ENCODE measurements at regions not wholly inside any gene's neighbourhood (a gene's known extent, or its start where the extent isn't known, plus 50 kb on each side); places are given as distances from the start of the nearest gene placed in this dataset.

DNA sequence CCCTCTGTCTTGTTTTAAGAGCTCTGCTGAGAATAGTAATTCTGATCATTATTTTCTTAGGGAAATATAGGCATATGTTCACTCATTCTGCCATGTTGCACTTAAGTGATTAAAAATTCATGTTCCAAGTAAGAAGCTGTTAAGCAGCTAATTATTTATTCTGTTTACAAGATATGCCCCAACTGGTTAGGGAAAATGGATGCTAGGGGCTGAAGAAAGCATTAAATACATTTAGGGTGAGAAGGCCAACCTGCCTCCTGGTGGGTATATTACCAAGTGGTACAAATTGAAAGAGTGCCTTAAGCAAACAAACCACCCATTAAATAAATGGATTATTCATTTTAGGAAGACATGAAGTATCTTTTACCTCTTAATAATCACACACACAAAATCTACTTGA, 392.6 kb upstream of the EPHA5 start:
- Mint-ChIP-seq H3K4me1 (no peaks in the 10 kb centered on the region), H3K27ac (no peak overlapping the region), H3K27me3 (no peaks in the 10 kb centered on the region), H3K9me3 (no peaks in the 10 kb centered on the region), H3K36me3 (ENCODE audit: low read depth) (no peaks in the 10 kb centered on the region), H3K4me3 (no peak overlapping the region)
- CTCF ChIA-PET: no interaction called here
- no peak for DNase-seq
- POLR2A ChIA-PET: no interaction called here

DNA sequence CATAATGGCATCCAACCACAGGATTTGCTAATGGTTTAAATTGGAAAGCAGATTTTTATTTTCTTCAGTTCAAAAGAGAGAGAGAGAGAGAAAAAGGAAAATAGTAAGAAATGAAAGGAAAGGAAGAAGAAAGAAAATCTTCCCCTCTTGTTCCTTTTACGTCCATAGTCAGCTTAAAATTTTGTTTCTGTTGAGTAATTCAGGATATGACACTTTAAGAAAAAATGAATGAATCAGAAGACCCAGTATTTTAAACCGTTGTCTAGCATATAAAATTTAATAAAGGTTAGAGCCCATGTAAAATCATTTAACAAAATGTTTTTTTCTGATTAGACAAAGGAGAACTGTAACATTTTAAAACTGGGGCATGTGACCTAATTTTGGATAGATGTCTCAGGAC, 391.8 kb upstream of the EPHA5 start:
- CTCF ChIA-PET: no interaction called here
- POLR2A ChIA-PET: no interaction called here
- Mint-ChIP-seq H3K27ac (no peak overlapping the region), H3K9me3 (no peaks in the 10 kb centered on the region), H3K4me3 (no peak overlapping the region), H3K27me3 (no peaks in the 10 kb centered on the region), H3K36me3 (ENCODE audit: low read depth) (no peaks in the 10 kb centered on the region), H3K4me1 (no peaks in the 10 kb centered on the region)
- no peak for DNase-seq

DNA sequence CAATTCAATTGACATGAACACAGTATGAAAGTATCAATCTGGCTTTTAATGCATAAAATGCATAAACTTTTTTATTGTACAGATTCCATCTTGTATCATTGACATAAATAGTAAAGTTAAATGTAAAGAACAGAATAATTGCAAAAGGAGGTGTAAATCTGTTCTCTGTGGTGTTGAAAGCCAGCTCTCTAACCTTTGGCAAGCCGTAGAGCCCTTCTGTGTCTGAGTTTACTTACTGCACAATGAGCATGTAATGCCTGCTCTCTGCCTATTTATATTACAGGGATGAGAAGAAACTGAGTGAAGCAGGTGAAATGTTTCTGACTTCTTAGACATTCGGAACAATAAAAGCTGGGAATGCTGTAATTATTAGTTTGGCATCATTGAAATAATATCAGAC, 389.3 kb upstream of the EPHA5 start:
- no peaks in the 10 kb centered on the region for H3K27me3 Mint-ChIP-seq
- no peak overlapping the region for H3K4me3 Mint-ChIP-seq
- no peaks in the 10 kb centered on the region for H3K36me3 Mint-ChIP-seq (ENCODE audit: low read depth)
- H3K4me1 Mint-ChIP-seq: no peaks in the 10 kb centered on the region
- peaks cover 4% of the 10 kb centered on the region for H3K9me3 Mint-ChIP-seq
- no peak overlapping the region for H3K27ac Mint-ChIP-seq
- POLR2A ChIA-PET: no interaction called here
- CTCF ChIA-PET: no interaction called here
- DNase-seq: no peak

DNA sequence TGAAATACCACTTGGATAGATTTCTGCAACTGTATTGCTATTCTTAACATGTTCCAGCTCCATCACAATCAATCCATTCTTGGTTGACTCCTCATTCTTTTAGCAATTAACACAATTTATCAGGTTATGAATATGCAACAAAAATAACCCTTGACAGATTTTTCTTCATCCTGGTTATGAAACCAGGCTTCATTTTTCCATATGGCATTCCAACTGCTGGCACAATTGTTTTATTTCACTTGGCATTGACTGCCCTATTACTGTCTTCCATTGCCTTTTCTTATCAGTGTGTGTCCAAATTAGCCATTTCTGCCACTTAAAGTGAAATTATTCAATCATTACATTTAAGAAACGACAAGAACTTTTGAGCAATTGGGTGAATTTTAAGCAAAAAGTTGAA, 388.8 kb upstream of the EPHA5 start:
- POLR2A ChIA-PET: no interaction called here
- H3K4me3 Mint-ChIP-seq: no peak overlapping the region
- H3K27me3 Mint-ChIP-seq: no peaks in the 10 kb centered on the region
- H3K27ac Mint-ChIP-seq: no peak overlapping the region
- CTCF ChIA-PET: no interaction called here
- H3K4me1 Mint-ChIP-seq: no peaks in the 10 kb centered on the region
- no peaks in the 10 kb centered on the region for H3K36me3 Mint-ChIP-seq (ENCODE audit: low read depth)
- no peak for DNase-seq
- H3K9me3 Mint-ChIP-seq: peaks cover 4% of the 10 kb centered on the region

DNA sequence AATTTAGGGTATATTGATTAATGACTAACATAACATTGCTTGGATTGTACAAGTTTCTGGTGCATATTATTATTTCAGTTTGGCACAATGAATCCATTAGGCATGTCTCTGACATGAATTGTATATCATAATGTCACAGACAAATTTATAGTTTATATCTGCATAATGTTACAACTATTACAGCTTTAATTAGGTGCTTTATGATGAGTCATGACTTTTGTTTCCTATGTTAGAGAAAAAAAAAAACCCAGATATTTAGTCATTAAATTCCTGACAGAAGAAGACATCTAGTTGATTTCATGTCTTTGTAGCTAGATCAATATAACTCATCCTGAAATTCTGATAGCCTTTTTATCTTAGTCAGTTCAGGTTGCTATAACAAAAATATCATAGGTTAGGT, 385.7 kb upstream of the EPHA5 start:
- DNase-seq: no peak
- no peaks in the 10 kb centered on the region for H3K4me1 Mint-ChIP-seq
- H3K27me3 Mint-ChIP-seq: no peaks in the 10 kb centered on the region
- no peaks in the 10 kb centered on the region for H3K36me3 Mint-ChIP-seq (ENCODE audit: low read depth)
- peaks cover 4% of the 10 kb centered on the region for H3K9me3 Mint-ChIP-seq
- H3K27ac Mint-ChIP-seq: no peak overlapping the region
- H3K4me3 Mint-ChIP-seq: no peak overlapping the region
- POLR2A ChIA-PET: no interaction called here
- CTCF ChIA-PET: no interaction called here

DNA sequence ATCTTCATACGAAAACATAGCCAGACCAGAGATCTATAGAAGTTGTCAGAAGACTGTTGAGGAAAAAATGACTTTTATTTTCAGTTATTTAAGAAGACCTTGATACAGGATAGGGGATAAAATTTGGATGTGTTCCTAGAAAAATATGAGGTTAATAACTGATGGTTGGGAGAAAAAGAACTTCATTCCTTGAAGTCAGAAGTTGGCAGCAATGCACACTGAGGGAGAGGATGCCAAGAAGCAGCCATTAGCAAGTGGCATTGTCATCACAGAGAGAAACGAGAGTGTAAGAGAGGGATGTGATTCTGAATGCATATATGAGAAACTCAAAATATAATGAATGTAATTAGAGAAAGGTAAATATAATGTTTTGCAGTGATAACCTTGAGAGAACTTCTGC, 382.1 kb upstream of the EPHA5 start:
- Mint-ChIP-seq H3K36me3 (ENCODE audit: low read depth) (no peaks in the 10 kb centered on the region), H3K4me3 (no peak overlapping the region), H3K9me3 (peaks cover 4% of the 10 kb centered on the region), H3K4me1 (no peaks in the 10 kb centered on the region), H3K27ac (no peak overlapping the region), H3K27me3 (no peaks in the 10 kb centered on the region)
- CTCF ChIA-PET: no interaction called here
- DNase-seq: no peak
- POLR2A ChIA-PET: no interaction called here

DNA sequence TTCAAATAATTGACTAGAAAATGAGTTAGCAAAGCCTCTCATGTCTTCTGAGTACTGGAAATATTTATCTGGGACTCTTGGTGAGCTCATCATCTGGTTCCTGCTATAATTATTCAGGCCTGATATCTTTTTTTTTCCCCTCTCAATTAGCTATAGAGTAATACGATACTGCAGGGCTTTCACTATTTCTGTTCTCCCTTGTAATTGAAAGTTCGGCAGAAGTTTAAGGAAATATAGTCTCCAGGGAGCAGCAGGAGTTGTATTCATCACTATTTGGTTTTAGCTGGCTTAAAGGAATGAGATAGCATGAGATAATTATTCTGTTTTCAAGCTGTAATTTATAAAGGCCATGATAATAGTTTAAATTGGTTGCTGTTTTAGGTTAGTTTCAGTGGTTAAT, 378.6 kb upstream of the EPHA5 start:
- H3K27ac Mint-ChIP-seq: no peak overlapping the region
- CTCF ChIA-PET: no interaction called here
- POLR2A ChIA-PET: no interaction called here
- H3K36me3 Mint-ChIP-seq (ENCODE audit: low read depth): no peaks in the 10 kb centered on the region
- no peaks in the 10 kb centered on the region for H3K4me1 Mint-ChIP-seq
- no peak for DNase-seq
- H3K27me3 Mint-ChIP-seq: no peaks in the 10 kb centered on the region
- no peak overlapping the region for H3K4me3 Mint-ChIP-seq
- no peaks in the 10 kb centered on the region for H3K9me3 Mint-ChIP-seq

DNA sequence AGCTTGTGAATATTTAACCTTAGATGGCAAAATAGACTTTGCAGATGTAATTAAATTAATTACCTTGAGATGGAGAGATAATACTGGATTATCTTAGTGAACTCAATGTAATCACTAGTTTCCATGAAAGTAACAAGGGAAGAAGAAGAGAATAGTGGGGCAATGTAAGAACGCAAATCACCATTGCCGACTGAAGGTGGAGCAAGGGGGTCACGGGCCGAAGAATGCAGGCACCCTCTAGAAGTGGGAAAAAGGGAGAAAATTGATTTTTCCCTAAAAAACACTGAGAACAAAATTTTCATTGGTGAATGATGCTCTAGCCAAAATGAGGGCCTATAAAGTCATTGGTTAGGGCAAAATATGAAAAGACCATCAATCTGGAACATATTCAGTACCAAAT, 375.6 kb upstream of the EPHA5 start:
- no peak for DNase-seq
- H3K4me3 Mint-ChIP-seq: no peak overlapping the region
- no peaks in the 10 kb centered on the region for H3K4me1 Mint-ChIP-seq
- no peaks in the 10 kb centered on the region for H3K9me3 Mint-ChIP-seq
- ChIA-PET POLR2A (no interaction called here), CTCF (no interaction called here)
- no peak overlapping the region for H3K27ac Mint-ChIP-seq
- no peaks in the 10 kb centered on the region for H3K27me3 Mint-ChIP-seq
- no peaks in the 10 kb centered on the region for H3K36me3 Mint-ChIP-seq (ENCODE audit: low read depth)

DNA sequence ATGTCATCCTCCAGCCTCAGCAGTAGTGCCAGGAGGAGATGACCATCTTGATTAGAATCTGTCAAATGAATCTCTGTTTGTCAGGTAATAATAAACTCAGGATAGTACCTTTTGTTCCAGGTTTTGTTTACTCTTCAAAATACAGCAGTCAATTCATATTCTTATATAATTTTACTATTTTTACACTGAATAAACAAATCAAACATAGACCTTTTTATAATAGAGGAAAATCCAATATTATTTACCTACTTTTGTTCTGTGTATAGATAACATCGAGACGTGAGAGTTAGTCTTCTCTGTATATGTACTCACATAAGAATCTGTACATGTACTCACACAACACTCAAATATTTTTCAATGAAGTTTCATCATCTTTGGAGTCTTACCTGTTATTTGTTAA, 365.4 kb upstream of the EPHA5 start:
- Mint-ChIP-seq H3K4me3 (no peak overlapping the region), H3K27ac (no peak overlapping the region), H3K27me3 (no peaks in the 10 kb centered on the region), H3K9me3 (no peaks in the 10 kb centered on the region), H3K4me1 (no peaks in the 10 kb centered on the region), H3K36me3 (ENCODE audit: low read depth) (no peaks in the 10 kb centered on the region)
- CTCF ChIA-PET: no interaction called here
- DNase-seq: no peak
- POLR2A ChIA-PET: no interaction called here

DNA sequence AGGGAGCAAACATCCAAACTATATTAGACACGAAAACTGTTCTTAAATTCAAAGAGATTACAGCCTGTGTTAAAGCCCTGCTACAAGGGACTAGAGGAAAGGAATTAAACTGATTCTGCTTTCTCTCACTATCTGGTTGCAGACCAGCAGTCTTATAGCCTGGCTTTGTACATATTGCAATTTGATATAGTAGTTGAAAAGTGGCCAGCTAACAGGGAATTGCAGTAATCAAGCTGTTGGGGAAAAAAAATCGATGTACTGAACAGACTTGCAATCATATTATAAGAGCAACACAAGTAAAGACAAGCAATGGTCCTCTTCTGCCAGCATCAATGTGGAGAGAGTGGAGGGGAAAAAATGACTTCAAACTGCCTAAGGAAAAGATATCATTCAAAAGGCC, 364.4 kb upstream of the EPHA5 start:
- ChIA-PET CTCF (no interaction called here), POLR2A (no interaction called here)
- H3K27ac Mint-ChIP-seq: no peak overlapping the region
- H3K27me3 Mint-ChIP-seq: no peaks in the 10 kb centered on the region
- DNase-seq: no peak
- H3K9me3 Mint-ChIP-seq: no peaks in the 10 kb centered on the region
- no peak overlapping the region for H3K4me3 Mint-ChIP-seq
- H3K36me3 Mint-ChIP-seq (ENCODE audit: low read depth): no peaks in the 10 kb centered on the region
- H3K4me1 Mint-ChIP-seq: no peaks in the 10 kb centered on the region

DNA sequence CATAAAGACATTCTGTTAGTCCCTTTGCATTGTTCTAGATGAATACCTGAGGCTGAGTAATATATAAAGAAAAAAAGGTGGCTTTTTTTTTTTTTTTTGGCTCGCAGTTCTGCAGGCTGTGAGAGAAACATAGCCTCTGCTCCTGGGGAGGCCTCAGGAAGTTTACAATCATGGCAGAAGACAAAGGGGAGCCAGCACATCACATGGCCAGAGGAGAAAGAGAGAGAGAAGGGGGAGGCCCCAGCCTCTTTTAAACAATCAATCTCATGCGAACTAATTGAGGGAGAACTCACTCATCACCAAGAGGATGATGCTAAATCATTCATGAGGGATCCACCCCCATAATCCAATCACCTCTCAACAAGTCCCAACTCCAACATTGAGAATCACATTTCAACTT, 364.0 kb upstream of the EPHA5 start:
- H3K27ac Mint-ChIP-seq: no peak overlapping the region
- POLR2A ChIA-PET: no interaction called here
- DNase-seq: no peak
- no peaks in the 10 kb centered on the region for H3K36me3 Mint-ChIP-seq (ENCODE audit: low read depth)
- no peak overlapping the region for H3K4me3 Mint-ChIP-seq
- no peaks in the 10 kb centered on the region for H3K27me3 Mint-ChIP-seq
- CTCF ChIA-PET: no interaction called here
- H3K9me3 Mint-ChIP-seq: no peaks in the 10 kb centered on the region
- no peaks in the 10 kb centered on the region for H3K4me1 Mint-ChIP-seq

DNA sequence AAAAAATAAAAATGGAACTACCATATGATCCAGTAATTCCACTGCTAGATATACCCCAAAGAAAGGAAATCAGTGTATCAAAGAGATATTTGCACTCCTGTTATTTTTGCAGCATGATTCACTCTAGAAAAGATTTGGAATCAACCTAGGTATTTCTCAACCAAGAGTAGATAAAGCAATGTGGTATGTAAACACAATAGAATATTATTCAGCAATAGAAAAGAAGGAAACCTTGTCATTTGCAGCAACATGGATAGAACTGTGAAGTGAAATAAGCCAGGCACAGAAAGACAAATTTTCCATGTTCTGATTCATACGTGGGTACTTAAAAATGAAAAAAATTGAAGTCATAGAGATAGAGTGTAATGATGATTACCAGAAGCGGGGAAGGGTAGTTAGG, 362.3 kb upstream of the EPHA5 start:
- POLR2A ChIA-PET: no interaction called here
- Mint-ChIP-seq H3K27ac (no peak overlapping the region), H3K4me1 (no peaks in the 10 kb centered on the region), H3K36me3 (ENCODE audit: low read depth) (no peaks in the 10 kb centered on the region), H3K27me3 (no peaks in the 10 kb centered on the region), H3K9me3 (no peaks in the 10 kb centered on the region), H3K4me3 (no peak overlapping the region)
- CTCF ChIA-PET: no interaction called here
- no peak for DNase-seq

DNA sequence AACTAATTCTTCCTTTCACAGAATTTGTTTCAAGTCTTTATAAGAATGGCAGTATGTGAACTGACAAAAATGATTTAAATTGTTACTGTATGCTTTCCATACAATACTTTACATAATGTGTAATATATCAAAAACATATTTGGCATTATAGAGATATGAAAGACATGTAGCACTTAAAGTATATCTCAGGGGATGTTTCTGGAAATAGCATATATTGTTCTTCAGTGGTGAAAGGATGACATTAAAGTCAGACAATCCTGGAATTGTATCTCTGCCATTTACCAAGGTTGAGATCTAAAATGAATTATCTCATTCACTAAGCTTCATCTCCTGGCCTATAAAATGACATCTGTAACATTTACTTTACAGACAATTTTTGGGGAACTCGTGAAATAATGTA, 358.4 kb upstream of the EPHA5 start:
- DNase-seq: no peak
- Mint-ChIP-seq H3K4me3 (no peak overlapping the region), H3K27ac (no peak overlapping the region), H3K36me3 (ENCODE audit: low read depth) (no peaks in the 10 kb centered on the region), H3K27me3 (no peaks in the 10 kb centered on the region), H3K4me1 (no peaks in the 10 kb centered on the region), H3K9me3 (peaks cover 6% of the 10 kb centered on the region)
- POLR2A ChIA-PET: no interaction called here
- CTCF ChIA-PET: no interaction called here

DNA sequence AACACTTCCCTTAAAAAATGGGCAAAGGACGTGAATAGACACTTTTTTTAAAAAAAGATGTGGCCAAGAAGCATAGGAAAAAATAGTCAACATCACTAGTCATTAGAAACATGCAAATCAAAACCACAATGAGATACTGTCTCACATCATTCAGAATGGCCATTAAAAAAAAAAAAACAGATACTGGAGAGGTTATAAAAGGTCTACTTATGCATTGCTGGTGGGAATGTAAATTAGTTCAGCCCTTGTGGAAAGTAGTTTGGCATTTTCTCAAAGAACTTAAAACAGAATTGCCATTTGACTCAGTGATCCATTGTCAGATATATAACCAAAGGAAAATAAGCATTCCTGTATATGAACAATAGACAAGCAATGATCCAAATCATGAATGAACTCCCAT, 352.8 kb upstream of the EPHA5 start:
- POLR2A ChIA-PET: no interaction called here
- Mint-ChIP-seq H3K36me3 (ENCODE audit: low read depth) (no peaks in the 10 kb centered on the region), H3K27me3 (no peaks in the 10 kb centered on the region), H3K4me3 (no peak overlapping the region), H3K4me1 (no peaks in the 10 kb centered on the region), H3K27ac (no peak overlapping the region), H3K9me3 (peaks cover 25% of the 10 kb centered on the region)
- CTCF ChIA-PET: no interaction called here
- DNase-seq: no peak

DNA sequence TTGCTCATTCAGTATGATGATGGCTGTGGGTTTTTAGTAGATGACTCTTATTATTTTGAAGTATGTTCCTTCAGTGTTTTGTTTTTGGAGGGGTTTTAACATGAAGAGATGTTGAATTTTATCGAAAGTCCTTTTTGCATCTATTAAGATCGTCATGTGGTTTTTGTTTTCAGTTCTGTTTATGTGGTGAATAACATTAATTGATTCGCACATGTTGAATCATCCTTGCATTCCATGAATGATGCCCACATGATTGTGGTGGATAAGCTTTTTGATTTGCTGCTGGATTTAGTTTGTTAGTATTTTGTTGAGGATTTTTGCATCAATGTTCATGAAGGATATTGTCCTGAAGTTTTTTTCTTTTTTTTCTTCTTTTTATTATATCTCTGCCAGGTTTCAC, 347.4 kb upstream of the EPHA5 start:
- H3K27ac Mint-ChIP-seq: no peak overlapping the region
- H3K27me3 Mint-ChIP-seq: no peaks in the 10 kb centered on the region
- no peak overlapping the region for H3K4me3 Mint-ChIP-seq
- POLR2A ChIA-PET: no interaction called here
- H3K4me1 Mint-ChIP-seq: no peaks in the 10 kb centered on the region
- DNase-seq: no peak
- CTCF ChIA-PET: no interaction called here
- no peaks in the 10 kb centered on the region for H3K36me3 Mint-ChIP-seq (ENCODE audit: low read depth)
- peaks cover 20% of the 10 kb centered on the region for H3K9me3 Mint-ChIP-seq

Data from activated CD4-positive, alpha-beta T cell treated with anti-CD3 and anti-CD28 coated beads, Interleukin-2, amount 10 ng/mL, durations not matched to agents 7 days and 5 days (primary cell).